ENCODE measurements at regions not wholly inside any gene's neighbourhood (a gene's known extent, or its start where the extent isn't known, plus 50 kb on each side); places are given as distances from the start of the nearest gene placed in this dataset.

- Histone ChIP-seq H3T11ph (ENCODE audit: low read length) (no peak overlapping the region), H3K27ac (ENCODE audit: insufficient read length, low read depth, low read length) (no peak overlapping the region), H3K27me3 (ENCODE audit: insufficient read depth, low read length) (no peaks in the 10 kb centered on the region), H2AFZ (ENCODE audit: low read length) (no peak overlapping the region), H3K4ac (ENCODE audit: low read depth, low read length) (no peak overlapping the region), H3K18ac (ENCODE audit: insufficient read length, low read depth, low read length) (no peak overlapping the region), H4K91ac (ENCODE audit: insufficient read length, low read depth, low read length) (no peak overlapping the region), H2BK120ac (ENCODE audit: low read depth, low read length, poor library complexity, severe bottlenecking) (no peak overlapping the region), H3K23ac (ENCODE audit: insufficient read length, low read depth, low read length) (no peak overlapping the region), H4K20me1 (ENCODE audit: control insufficient read depth, insufficient read depth, insufficient read length) (no peaks in the 10 kb centered on the region), H3K56ac (ENCODE audit: insufficient read length, low read depth, low read length) (no peak overlapping the region), H3K14ac (ENCODE audit: insufficient read depth, low read length) (no peak overlapping the region), H3K23me2 (ENCODE audit: insufficient read length, low read depth, low read length, poor library complexity, severe bottlenecking) (no peaks in the 10 kb centered on the region), H4K5ac (ENCODE audit: insufficient read length, low read depth, low read length) (no peak overlapping the region), H3K4me2 (ENCODE audit: insufficient read depth, insufficient read length, low read length) (no peak overlapping the region), H2BK5ac (ENCODE audit: insufficient read length, low read length) (no peak overlapping the region), H2BK15ac (ENCODE audit: low read depth, low read length) (no peak overlapping the region), H3K9ac (ENCODE audit: extremely low read depth, insufficient read length, low read length) (no peak overlapping the region), H2BK12ac (ENCODE audit: insufficient read length, low read depth, low read length) (no peak overlapping the region), H2BK20ac (ENCODE audit: low read depth, low read length, poor library complexity, severe bottlenecking) (no peak overlapping the region), H2AK5ac (ENCODE audit: insufficient read length, low read length) (no peak overlapping the region), H3K79me2 (ENCODE audit: insufficient read depth, low read length) (no peaks in the 10 kb centered on the region), H3K4me1 (ENCODE audit: insufficient read depth, low read length) (no peaks in the 10 kb centered on the region), H4K8ac (replicated peaks; ENCODE audit: insufficient read length, low read depth, low read length) (no peak overlapping the region), H3K9me3 (ENCODE audit: control insufficient read depth, low read depth, low read length) (no peaks in the 10 kb centered on the region), H3K79me1 (ENCODE audit: insufficient read depth, low read depth, low read length, poor library complexity, severe bottlenecking) (no peaks in the 10 kb centered on the region)
- peaks cover 19 to 22% of the 10 kb centered on the region in 2 experiments for H3K4me1 Mint-ChIP-seq
- no CpG with 5 or more reads among the region's 5 CpGs for WGBS (ENCODE audit: extremely low coverage, insufficient read length, low lambda C conversion rate)
- TF ChIP-seq CTCF (conservative IDR thresholded peaks at IDR 0.05): no peak
- H3K4me3 Mint-ChIP-seq: no peak overlapping the region
- H3K27me3 Mint-ChIP-seq (ENCODE audit: low read depth): no peaks in the 10 kb centered on the region
- peaks cover 9 to 12% of the 10 kb centered on the region in 2 experiments; a peak in 4 of 5 replicates for H3K9me3 Mint-ChIP-seq
- H3K27ac Mint-ChIP-seq: no peak overlapping the region
- H3K36me3 Mint-ChIP-seq (ENCODE audit: insufficient read depth in 1 of 3, low read depth in 3 of 3): peaks cover 0 to 4% (median 0%) of the 10 kb centered on the region in 3 experiments; a peak in 3 of 7 replicates
- no peak for DNase-seq
Measured at GRCh38 chr5:6198531-6198930, 179.8 kb downstream of the MED10 start.
